ENCODE measurements at regions not wholly inside any gene's neighbourhood (a gene's known extent, or its start where the extent isn't known, plus 50 kb on each side); places are given as distances from the start of the nearest gene placed in this dataset.

DNA sequence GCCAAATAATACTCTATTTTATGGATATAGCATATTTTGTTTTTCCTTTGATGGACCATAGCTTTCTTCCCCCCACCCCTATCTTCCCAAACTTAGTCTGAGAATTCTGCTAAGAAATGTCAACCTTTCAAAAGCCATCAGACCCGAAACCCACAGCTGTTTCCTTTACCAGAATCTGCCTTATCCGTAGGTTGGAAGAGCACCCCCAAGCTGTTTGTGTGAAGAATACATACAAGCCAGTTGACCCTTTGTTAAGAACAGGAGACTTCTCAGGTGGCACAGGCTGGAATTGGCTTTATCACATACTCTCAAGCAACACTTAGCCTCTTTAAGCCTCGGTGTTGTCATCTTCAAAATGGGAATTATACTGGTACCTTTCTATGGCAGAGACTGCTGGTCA lies 135.1 kb downstream of the ACTR3 start:
- TF ChIP-seq, protein P1, sequence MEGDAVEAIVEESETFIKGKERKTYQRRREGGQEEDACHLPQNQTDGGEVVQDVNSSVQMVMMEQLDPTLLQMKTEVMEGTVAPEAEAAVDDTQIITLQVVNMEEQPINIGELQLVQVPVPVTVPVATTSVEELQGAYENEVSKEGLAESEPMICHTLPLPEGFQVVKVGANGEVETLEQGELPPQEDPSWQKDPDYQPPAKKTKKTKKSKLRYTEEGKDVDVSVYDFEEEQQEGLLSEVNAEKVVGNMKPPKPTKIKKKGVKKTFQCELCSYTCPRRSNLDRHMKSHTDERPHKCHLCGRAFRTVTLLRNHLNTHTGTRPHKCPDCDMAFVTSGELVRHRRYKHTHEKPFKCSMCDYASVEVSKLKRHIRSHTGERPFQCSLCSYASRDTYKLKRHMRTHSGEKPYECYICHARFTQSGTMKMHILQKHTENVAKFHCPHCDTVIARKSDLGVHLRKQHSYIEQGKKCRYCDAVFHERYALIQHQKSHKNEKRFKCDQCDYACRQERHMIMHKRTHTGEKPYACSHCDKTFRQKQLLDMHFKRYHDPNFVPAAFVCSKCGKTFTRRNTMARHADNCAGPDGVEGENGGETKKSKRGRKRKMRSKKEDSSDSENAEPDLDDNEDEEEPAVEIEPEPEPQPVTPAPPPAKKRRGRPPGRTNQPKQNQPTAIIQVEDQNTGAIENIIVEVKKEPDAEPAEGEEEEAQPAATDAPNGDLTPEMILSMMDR (conservative IDR thresholded peaks at IDR 0.05 in 1 of 2, IDR thresholded peaks at IDR 0.05 in 1 of 2; ENCODE audit: extremely low read depth in 1 of 2, insufficient read depth in 1 of 2, low read depth in 1 of 2, low read length in 2 of 2), result no peak
- TF ChIP-seq EZH2 (IDR thresholded peaks at IDR 0.05; ENCODE audit: borderline replicate concordance, low read length), result no peak
